ENCODE measurements at regions not wholly inside any gene's neighbourhood (a gene's known extent, or its start where the extent isn't known, plus 50 kb on each side); places are given as distances from the start of the nearest gene placed in this dataset.
"Not testable (repeated sequence)": the region's sequence is repeated elsewhere in the genome, so short reads cannot be mapped to it uniquely, and the experiment has no call there.

DNA sequence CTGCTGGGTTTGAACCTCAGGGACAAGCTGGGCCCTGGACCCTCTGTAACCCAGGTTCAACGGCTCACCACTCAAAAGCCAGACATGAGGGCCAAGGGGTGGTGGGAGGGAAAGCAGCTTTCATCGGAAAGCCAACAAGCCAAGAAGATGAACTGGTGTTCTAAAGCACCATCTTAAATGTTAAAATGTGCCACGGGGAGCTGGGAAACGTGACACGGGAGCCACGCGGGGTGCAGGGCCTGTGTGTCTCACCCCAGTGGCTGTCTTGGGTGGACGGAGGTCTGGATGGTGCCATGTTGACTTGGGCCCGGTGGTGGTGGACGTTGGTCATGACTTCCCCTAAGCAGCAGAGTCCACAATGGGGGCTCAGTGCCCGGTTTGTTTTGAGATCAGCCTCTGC lies 97.7 kb upstream of the SFSWAP start:
- DNase-seq: no peak

DNA sequence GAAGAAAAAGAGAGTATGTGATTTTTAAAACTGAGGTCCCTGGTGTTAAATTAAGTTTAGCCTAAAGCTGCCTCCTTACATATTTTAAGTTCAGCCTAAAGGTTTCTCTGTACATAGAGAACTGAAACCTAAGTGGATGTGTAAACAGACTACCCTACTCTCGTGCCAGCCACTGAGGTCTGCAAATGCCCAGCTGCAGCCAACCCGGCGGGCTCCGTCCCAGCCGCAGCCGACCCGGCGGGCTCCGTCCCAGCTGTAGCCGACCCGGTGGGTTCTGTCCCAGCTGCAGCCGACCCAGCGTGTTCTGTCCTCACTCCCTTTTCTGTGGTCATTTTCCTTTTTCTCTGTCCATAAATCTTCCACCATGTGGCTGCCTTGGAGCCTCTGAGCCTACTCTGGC lies 97.2 kb upstream of the SFSWAP start:
- no peak for DNase-seq

DNA sequence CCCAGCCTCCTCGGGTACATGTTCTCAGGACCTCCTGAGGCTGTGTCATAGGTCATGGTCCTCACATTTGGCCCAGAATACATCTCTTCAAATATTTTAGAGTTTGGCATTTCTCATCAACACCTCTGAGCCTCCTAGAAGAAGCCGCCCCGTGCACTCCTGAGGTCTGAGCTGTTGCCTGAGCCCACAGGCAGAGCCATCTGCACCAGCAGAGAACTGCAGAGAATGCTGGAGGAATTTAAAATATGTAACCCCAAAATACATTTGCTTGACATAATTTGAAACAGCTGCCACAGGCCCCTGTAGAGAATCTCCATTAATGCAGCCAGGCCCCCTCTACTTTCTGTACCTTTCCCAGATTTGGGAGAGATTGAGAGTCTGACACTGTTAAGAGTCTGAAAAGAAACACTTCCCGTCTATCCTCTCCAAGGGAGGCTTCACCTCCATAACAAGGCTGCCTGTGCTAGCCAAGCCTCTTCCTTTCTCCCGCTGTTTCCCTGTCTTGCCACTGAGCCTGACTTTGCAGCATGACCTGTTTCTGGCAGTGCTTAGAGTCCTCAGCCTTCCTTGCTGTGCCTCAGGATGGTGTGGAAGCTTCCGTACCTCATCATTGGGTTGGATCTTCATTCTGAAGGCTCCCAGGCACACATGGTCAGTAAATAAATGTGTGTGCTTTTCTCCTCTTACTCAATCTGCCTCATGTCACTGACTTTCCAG lies 95.4 kb upstream of the SFSWAP start:
- DNase-seq: no peak

DNA sequence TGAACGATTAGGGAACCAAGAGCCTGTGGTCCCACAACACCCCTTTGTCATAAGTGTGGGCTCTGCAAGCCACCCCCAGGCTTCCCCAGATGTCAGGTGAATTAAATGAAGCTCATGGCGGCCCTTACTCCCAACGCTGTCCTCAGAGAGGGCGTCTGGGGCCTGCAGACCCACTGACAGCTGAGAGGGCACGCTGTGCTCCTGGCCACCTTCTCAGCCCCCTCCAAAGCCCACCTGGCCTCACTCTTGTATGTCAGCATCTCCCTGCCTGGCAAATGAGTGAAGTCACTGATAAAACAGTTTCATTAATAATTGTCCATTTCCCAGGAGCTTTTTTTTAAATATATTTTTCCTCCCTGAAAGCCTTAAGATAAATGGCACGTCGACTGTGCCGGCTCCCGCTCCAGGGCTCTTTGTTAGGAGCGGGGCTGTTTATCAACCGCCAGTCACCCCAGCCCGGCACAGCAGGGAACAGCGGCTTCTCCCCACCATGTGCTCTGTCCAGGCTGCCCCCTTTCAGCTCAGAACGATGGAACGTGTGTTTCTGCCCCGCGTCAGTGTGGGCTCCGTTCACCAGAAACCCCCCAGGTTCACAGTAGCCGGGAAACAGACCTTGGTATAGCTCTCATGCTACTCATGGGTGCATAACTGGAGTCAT lies 94.7 kb upstream of the SFSWAP start:
- DNase-seq: no peak

DNA sequence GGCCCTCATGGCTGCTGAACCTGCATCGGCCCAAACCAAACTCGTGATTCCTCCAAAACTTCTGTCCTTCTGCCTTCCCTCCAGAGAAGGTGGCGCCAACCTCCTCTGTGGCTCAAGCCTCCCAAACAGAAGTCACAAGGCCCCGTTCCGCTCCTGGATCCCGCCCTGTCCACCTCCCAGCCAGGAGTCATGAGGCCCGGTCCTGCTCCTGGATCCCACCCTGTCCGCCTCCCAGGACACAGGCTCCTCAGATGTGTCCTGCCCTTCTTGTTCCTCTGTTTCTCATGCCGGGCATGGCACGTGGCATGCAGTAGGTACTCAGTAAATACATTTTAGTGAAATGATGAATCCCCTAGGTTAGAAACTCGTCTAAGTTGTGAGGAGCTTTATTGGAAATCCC lies 94.2 kb upstream of the SFSWAP start:
- no peak for DNase-seq

DNA sequence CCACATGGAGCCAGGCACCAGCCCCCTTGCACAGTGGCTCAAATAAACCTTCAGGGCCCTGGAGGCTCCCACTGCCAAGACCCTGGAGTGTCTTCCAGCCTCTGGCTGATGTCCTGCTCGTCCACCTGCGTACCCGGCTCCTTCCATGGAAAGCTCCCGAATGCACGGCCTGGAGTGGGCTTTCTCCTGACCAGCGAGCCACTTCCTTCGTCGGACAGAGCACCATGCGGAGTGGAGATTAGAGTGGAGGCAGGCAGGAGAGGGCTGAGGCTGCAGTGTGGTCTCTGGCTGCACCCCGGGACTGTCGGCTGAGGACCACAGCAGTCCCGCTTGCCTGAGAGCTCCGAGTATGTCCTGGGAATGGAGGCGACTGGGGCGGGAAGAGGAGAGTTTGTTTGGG lies 93.7 kb upstream of the SFSWAP start:
- no peak for DNase-seq

DNA sequence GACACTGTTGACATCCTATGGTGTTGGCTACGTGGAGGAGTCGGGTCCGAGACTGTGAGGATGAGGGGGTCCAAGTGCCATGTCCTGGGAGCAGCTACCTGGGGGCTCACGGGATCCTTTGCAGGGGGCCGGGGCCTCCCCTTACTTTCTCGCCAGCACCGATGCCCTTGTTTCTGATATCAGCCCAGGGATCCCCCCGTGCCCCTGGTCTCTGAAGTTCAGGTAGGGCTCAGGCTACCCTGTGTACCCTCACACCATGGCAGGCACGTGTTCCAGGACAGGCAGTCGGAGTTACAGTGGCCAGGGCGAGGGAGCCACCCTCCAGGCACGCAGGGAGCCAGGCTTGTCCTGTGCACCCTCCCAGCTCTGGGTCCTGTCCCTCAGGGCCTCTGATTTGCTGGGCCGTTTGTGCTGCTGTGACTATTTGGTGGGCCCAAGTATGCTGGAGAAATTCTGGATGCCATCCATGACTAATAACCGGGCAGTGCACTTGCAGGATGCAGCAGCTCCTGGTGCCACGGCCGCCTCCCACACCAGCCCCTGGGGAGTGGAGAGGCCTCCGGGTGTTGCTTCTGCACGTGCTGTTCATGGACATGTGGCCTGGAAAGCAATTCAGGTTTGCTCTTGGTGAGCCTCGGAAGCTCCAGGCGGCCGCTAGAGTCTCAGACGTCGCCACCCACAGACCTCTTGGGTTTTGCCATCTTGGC lies 93.1 kb upstream of the SFSWAP start:
- DNase-seq: no peak

DNA sequence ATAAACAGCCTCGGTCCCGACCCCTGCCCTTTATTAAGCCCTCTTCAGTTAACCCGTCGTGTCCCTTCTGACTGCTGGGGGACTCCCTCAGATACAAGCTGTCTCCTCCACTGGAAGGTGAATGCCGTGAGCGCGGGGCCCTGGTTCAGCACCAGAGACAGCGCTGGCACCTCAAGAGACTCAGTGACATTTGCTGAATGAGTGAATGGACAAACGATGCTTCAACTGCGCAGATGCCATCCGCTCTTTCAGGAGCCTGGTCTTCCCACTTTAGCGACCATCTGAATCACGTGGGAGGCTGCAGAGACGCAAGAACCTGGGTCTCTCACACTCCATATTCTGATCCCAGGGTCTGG lies 92.6 kb upstream of the SFSWAP start:
- DNase-seq: no peak

DNA sequence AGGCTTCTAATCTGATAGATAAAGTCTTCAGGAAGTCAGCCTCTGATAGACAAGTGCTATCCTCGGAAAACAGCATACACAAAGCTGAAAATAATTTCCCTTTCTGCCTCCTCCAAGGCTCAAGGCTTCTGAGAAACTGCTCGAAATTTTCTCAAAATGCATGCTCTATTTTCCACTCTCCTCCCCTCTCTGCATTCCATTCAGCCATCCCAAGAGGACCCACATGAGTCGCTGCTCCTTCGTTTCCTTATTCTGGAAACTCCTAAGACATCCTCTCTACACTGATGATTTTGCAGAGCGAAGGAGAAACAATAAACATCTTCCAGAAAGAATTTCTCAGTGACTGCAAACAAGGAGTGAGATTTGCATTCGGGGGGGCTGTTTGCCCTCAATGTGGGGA lies 92.2 kb upstream of the SFSWAP start:
- no peak for DNase-seq

DNA sequence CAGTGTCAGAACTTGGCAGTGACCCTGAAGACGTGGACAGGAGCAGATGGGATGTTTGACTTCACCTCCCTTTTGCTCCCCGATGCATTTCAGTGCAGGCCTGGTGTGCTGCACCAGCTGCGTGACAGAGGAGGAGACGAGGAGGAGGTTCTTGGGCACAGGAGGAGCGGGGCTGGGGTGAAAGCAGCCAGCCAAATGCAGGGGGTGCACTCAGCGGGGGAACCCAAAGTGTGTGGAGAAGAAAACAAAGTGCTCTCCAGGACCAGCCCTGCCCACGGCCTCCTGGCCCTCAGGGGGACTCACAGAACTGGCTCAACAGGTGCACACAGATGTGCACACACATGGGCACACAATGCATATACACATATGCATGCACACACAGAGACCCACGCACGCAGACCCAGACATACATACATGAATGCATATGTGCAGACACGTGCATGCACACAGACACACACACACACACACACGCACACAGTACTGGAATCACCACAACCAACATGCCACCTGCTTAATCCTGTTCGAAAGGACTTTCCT lies 91.7 kb upstream of the SFSWAP start:
- no peak for DNase-seq

DNA sequence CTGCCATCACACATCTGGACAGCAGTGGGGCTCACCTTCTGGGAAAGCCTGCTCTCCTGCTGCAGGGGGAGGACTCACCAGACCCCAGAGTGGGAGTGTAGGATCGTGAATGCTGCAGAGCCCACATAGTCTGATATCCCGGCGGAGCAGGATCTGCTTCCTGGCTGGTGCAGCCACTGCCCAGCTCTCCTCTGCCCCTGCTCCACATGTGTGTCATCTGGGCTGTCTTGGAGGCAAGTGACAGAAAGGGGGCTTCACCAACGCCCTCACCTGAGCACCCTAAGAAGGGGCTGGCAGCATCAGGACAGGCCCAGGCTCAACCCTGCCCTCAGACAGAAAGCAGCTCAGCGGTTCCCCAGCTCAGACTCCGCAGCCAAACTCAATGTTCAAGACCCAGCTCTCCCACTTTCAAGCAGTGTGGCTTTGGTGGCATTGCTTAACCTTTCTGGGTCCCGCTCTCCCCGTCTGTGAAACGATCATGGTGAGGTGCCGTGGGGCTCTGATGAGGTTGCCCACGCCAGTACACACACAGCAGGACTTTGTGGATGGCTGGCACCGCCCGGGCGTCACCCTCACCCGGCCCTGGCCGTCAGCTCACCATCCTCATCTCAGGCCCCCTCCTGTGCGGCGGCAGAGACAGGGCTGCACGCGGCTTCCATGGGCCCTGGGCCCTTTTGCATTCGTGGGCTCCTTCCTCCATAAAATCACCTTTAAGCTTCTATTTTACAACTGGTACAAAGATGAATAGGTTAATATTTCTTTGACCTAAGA lies 91.0 kb upstream of the SFSWAP start:
- no peak for DNase-seq

DNA sequence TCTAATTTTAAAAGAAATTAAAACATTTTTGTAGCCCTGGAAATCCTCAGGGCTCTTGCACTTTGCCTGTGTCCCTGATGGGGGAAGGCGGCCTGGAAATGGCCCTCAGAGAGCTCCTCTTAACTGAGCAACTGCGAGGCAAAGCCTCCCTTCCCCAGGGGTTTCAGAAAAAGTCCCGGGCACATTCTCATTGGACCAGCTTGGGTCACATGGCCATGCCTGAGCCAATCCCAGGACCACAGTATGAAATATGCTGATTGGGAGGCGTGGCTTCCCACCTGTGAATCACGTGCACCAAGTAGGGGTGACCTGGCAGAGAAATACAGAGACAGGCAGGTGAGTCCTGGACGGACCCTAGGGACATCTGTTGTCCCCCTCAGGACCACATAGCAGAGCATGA lies 90.4 kb upstream of the SFSWAP start:
- DNase-seq: no peak

DNA sequence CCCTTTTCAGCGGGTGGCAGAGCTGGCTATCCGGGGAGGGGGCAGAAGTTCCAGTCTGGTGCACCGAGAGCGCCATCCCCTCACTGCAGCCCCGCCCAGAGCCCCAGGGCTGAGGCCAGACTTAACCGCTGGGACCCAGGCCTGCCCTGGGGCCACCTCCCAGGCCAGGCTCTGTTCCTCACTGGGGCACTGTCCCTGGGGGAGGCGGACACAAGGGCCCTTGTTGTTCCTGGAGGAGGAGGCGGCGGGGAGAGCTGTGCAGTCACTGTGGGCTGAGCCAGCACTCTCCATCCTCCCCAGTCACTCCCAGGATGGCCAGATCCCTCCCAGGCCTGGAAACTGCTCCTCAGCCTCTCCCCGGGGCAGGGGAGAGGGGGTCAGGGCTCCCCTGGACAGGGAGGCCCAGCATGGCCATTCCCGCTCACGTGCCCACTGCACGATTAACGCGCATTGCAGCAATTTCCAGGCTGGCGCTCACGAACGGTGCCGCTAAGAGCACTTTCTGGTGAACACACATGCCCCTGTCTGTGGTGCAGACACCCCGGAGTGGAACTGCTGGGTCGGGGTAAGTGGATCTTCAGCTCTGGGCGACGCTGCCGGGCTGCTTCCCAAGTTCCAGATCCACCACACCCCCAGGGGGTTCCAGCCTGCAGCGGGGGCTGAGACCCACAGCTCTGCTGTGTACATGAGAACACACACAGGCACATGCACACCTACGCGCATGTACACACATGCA lies 89.8 kb upstream of the SFSWAP start:
- no peak for DNase-seq

DNA sequence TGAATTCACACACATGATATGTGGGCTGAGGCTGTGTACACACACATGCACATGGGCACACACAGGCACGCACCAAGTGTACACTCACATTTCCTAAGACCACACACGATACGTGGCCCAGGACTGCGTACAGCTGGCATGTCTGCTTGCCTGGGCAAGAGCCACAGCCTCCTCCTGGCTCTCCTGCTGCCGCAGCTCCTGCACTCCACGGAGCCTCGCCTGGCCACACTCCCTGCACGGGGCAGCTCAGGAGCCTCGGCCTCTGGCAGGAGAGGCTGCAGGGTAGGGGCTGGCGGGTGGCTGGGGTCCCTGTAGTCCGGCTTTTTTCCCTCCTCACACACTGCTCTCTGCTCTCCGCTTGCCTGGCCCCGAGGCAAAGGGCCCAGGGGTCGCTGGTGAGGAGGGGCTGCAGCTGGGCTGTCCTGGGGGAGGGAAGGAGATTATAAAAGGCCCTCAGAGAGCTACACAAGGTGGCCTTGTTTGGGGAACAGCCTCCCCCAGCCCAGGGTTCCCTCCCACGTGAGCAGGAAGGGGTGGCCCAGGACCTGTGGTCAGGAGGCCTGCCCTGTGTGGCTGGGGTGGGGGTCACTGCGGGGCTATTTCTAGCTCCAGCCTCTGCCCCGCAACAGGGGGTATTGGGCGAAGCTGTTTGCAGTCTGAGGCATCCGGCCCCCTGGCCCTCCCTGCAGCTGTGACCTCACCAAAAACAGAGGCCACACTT lies 89.0 kb upstream of the SFSWAP start:
- DNase-seq: no peak

DNA sequence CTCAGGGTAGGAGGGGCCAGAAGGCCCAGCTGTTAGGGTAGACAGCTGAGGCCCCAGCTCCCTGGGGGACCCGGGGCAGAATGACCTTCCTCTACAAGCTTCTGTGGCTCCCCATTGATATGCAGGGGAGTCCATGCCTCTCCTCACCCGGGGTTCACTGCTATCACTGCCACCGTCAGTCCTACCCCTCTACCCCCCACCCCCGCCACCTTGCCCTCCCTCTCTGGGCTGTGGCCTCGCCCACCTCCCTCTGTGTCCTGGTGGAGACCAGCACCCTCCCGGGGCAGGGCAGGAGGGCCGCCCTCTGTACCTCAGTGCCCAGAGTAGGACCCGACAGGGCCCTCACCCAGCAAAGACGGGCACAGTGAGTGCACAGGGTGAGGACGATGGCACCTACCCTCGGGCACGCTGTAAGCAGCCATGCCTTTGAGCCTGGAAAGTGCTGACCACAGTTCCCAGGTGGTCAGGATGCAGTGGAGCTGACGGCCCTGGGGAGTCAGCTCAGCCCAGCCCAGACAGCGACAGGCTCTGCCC lies 88.4 kb upstream of the SFSWAP start:
- no peak for DNase-seq

DNA sequence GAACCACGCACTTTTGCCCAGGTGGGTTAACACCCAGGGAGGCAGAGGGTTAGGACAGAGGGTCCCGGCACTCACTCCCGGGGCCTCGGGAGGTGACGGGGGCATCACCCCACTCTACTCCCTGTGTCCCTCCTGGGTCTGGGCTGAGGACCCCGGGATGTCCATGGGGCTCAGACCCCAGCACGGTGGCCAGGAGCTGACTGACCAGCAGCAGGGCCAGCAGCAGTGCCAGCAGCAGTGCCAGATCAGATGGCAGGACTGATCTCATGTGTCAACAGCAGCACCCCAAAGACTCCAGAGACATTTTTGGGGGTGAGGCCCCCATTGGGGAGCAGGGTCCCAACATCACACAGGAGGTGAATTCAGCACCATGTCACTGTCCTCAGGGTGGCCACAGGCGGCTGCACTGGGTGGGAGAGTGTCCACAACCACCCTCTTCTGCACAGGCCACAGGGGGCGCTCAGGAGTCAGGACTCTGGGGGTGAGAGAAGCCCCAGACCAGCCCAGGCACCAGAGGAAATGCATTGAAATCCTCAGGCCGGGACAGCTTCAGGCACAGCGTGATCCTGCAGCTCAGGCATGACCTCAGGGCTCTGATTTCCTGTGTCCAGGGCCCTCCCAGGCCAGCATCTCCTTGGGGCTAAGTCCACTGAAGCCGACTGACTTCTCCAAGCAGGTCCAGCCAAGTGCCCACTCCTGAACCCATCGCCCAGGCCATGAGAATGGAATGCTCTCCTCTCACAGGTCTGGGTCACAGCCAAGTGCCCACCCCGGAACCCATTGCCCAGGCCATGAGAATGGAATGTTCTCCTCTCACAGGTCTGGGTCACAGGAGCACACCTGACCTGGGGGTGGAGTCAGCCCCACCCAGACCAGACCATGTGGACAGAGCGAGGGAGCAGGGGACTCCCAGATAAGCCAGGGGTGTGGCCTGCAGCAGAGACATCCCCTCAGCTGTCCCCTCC lies 87.2 kb upstream of the SFSWAP start:
- DNase-seq: not testable (repeated sequence)

DNA sequence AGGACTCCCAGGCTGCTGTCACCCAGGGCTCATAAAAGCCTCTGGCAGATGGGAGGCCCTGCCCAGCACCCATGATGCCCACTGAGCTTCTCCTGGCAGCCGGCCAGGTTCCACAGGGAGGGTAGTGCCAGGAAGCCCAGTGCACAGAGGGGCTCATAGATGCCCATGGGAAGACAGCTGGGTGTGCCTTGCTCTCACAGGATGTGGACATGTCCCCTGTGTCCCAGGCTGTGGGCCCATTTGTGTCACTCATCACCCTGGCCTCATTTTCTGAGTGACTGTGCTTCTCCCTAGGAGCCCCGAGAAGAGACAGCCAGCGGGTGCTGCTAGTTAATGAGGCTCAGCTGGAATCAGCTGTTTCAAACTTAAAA lies 86.5 kb upstream of the SFSWAP start:
- not testable (repeated sequence) for DNase-seq

DNA sequence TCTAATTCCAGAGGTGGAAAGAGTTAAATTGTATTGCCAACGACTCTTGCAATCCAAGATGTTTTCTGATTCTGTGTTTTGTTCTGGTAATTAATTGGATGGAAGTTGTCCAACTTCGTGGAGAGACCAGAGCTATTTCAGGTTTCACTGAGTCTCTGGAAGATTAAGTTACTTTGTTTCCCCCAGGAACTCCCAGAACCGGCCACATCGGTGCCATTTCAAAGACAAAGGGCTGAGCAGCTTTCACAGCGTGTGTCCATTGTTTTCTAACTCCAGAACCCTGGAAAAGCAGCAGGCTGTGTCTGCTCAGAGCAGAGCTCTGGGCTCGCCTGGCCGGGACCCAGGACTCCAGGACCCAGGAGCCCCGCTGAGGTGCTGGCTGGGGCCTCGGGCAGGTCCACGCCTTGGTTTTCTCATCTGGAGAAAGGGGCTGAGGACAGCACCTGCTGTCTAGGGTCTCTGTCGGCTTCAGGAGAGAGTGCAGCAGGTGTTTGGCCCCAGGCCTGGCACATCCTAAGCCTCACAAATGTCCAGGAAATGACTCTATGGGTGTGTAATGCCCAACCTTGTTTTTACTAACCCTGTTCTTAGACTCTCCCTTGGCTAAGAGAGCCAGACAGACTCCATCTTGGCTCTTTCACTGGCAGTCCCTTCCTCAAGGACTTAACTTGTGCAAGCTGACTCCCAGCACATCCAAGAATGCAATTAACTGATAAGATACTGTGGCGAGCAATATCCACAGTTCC lies 86.0 kb upstream of the SFSWAP start:
- DNase-seq: not testable (repeated sequence)

DNA sequence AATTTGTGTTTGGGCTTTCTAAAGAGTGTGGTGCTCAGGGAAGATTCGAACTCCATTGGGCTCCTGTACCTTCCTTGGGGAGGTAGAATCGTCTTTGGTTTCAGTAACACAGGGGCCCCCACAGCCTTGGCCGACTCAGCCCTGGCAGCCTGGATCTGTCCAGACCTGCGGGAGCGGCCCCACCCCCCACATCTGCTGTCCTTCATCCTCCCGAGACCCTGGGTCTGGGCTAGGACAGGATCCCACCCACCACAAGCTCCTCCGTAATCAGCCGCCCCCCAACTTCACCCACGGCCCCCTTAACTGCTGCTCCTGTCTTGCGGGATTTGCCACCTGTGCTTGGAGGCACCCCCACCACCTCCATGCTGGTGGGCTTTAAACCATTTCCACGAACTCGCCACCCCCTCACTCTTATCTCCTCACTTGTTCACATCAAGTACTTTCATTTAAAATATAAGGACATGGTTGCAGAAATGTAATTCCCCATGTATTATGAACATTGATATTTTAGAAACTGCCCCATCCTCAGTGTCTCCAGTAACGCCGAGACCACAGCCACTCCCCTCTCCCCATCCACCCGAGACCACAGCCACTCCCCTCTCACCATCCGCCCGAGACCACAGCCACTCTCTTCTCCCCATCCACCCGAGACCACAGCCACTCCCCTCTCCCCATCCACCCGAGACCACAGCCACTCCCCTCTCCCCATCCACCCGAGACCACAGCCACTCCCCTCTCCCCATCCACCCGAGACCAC lies 84.7 kb upstream of the SFSWAP start:
- DNase-seq: not testable (repeated sequence)
